22Rv1 (cell line): ENCODE measurements at regions not wholly inside any gene's neighbourhood (a gene's known extent, or its start where the extent isn't known, plus 50 kb on each side); places are given as distances from the start of the nearest gene placed in this dataset.

Source experiments
- CTCF ChIP-seq: fragments of 450-650 bp; IDR thresholded peaks from 2 replicates; pipeline ENCODE4 v1.5.1; 2017; ENCODE audit warnings: mild to moderate bottlenecking
- ZFX ChIP-seq: fragments of 450-650 bp; IDR thresholded peaks from 2 replicates; pipeline ENCODE4 v1.6.1; 2017; ENCODE audit warnings: antibody characterized with exemption, borderline replicate concordance

DNA sequence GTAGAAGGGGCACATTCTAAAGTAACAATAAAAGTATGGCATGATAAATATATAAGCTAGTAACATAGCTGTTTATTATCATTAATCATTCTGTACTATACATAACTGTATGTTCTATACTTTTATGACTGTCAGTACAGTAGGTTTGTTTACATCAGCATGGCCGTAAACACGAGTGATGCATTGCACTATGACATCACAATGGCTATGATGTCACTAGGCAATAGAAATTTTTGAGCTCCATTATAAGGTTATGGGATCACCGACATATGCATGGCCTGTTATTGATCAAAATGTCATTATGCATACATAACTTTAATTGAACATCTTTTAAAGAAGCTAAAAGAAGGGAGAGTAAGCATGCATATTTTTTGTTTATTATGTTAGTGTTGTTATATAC is 200.1 kb upstream of the SHH start:
- TF ChIP-seq CTCF (no peak), ZFX (no peak)
